GM12878 (cell line): ENCODE measurements at regions not wholly inside any gene's neighbourhood (a gene's known extent, or its start where the extent isn't known, plus 50 kb on each side); places are given as distances from the start of the nearest gene placed in this dataset.

Experiments used
- ATAC-seq: fragments of 200-7000 bp; cut with Tn5 transposase; 3 replicates; pipeline ENCODE4 v1.9.1; 2020; ENCODE audit warnings: mild to moderate bottlenecking, moderate library complexity
- BruUV-seq: library from RNA; stranded (reverse); fragments of 400-500 nt; replicated peaks from 2 replicates; lab custom pipeline; 2021; lab: Mats Ljungman, UMichigan
- CTCF ChIA-PET: fragments of 300-600 bp; sonication (Branson Sonifier 250); formaldehyde crosslinking; extraction: SDS; loops from one replicate; lab custom pipeline; 2021; ENCODE audit warnings: inconsistent platforms; lab: Yijun Ruan, JAX
- POLR2A ChIA-PET: fragments of 350-600 bp; formaldehyde crosslinking; extraction: SDS; loops from one replicate; lab custom pipeline; 2021; ENCODE audit warnings: inconsistent platforms; lab: Charles Lee
- RAD21 ChIA-PET: fragments of 300-600 bp; sonication (Branson Sonifier 250); formaldehyde crosslinking; loops from one replicate; lab custom pipeline; 2023; ENCODE audit warnings: antibody characterized with exemption; ENCODE audit not compliant: unreplicated experiment; lab: Charles Lee
- SMC1A ChIA-PET: fragments of 300-600 bp; sonication (Branson Sonifier 250); formaldehyde crosslinking; loops from one replicate; lab custom pipeline; 2023; ENCODE audit not compliant: unreplicated experiment, uncharacterized antibody; lab: Charles Lee
- DNase-seq: peaks from one replicate; pipeline ENCODE4 v3.0.0-alpha.2; 2011; ENCODE audit warnings: low read depth, low spot score
- FAIRE-seq: peaks from 3 replicates; lab custom pipeline; 2011; peaks lifted over from hg19 to GRCh38; lab: Jason Lieb, UNC
- H2AFZ ChIP-seq: 2 replicates; pipeline ENCODE4 v1.6.0; 2011; ENCODE audit warnings: low read depth, low read length, control low read depth; ENCODE audit not compliant: control insufficient read depth
- H3K27ac ChIP-seq: 2 replicates; pipeline ENCODE4 v1.5.1; 2011; ENCODE audit warnings: control low read depth; ENCODE audit not compliant: control insufficient read depth, insufficient read depth
- H3K27me3 ChIP-seq, 2 experiments: replicated peaks in 1 of 2; 2 replicates each; pipeline versions ENCODE4 v1.6.0 to v1.6.1; 2011; ENCODE audit warnings: low read length in 1 of 2; ENCODE audit not compliant: control insufficient read depth in 2 of 2, insufficient read depth in 2 of 2
- H3K36me3 ChIP-seq, 2 experiments: 2 replicates each; pipeline ENCODE4 v1.5.1; 2011; ENCODE audit warnings: low read length in 1 of 2; ENCODE audit not compliant: control insufficient read depth in 2 of 2, insufficient read depth in 2 of 2
- H3K4me1 ChIP-seq: 2 replicates; pipeline ENCODE4 v1.6.1; 2011; ENCODE audit warnings: mild to moderate bottlenecking, low read length, moderate library complexity, mixed read lengths; ENCODE audit not compliant: control insufficient read depth, insufficient read depth
- H3K4me2 ChIP-seq: 2 replicates; pipeline ENCODE4 v1.6.0; 2011; ENCODE audit warnings: control low read depth; ENCODE audit not compliant: control insufficient read depth, insufficient read depth
- H3K4me3 ChIP-seq: fragments of 200-600 bp; sonication (generic); 2 replicates; pipeline ENCODE4 v1.5.1; 2016
- H3K79me2 ChIP-seq: 2 replicates; pipeline ENCODE4 v1.6.0; 2011; ENCODE audit warnings: low read length; ENCODE audit not compliant: control insufficient read depth, insufficient read depth
- H3K9ac ChIP-seq: 2 replicates; pipeline ENCODE4 v1.8.0; 2011; ENCODE audit warnings: low read length, control low read depth, mixed read lengths; ENCODE audit not compliant: control insufficient read depth, insufficient read depth
- H3K9me3 ChIP-seq: replicated peaks from 3 replicates; pipeline ENCODE4 v1.5.1; 2011; ENCODE audit warnings: mild to moderate bottlenecking, low read length; ENCODE audit not compliant: control insufficient read depth, insufficient read depth
- H4K20me1 ChIP-seq: 2 replicates; pipeline ENCODE4 v1.6.0; 2011; ENCODE audit not compliant: control insufficient read depth, insufficient read depth
- BCL3 ChIP-seq: IDR thresholded peaks from 2 replicates; pipeline ENCODE4 v1.6.1; 2011; ENCODE audit warnings: borderline replicate concordance, low read depth, mild to moderate bottlenecking, moderate library complexity, low read length; ENCODE audit not compliant: insufficient read depth, poor library complexity, severe bottlenecking
- CBFB ChIP-seq: IDR thresholded peaks from 2 replicates; pipeline ENCODE4 v1.6.1; 2016; ENCODE audit warnings: antibody characterized with exemption, low read depth
- CHD2 ChIP-seq: IDR thresholded peaks from 2 replicates; pipeline ENCODE4 v1.6.1; 2011; ENCODE audit warnings: low read depth, low read length, improper control_type of control experiment, borderline replicate concordance
- MYB ChIP-seq: fragments of 150-350 bp; IDR thresholded peaks from 2 replicates; pipeline ENCODE4 v1.6.1; 2014; ENCODE audit warnings: mild to moderate bottlenecking, low read depth, low read length, borderline replicate concordance
- REST ChIP-seq: IDR thresholded peaks from 2 replicates; pipeline ENCODE4 v1.6.1; 2012; ENCODE audit warnings: mild to moderate bottlenecking, low read depth, low read length
- WGBS: methylation state at CpG from one replicate; pipeline ENCODE4 v1.1.6; 2016; ENCODE audit warnings: low lambda C conversion rate; ENCODE audit not compliant: insufficient replicate concordance, insufficient coverage; ENCODE audit errors: missing lambda C conversion rate; 5-methylcytosine and 5-hydroxymethylcytosine counted together
- in situ Hi-C: fragments of 300-500 bp; cut with MboI; formaldehyde crosslinking; loops from 9 replicates; pipeline ENCODE4 v1.14.3; 2018; ENCODE audit warnings: mixed read lengths
- intact Hi-C: fragments of 100-400 bp; cut with micrococcal nuclease; formaldehyde crosslinking; loops from one replicate; pipeline ENCODE4 v1.14.2; 2022; ENCODE audit not compliant: unreplicated experiment
- TF ChIP-seq, protein P1 (sequence below): IDR thresholded peaks from 2 replicates; pipeline ENCODE4 v1.6.1; 2012; ENCODE audit warnings: low read length, inconsistent platforms

GRCh38 chr10:18988338-18988737 lies 60.3 kb upstream of the MALRD1 start:
- no TSS peak for BruUV-seq
- Histone ChIP-seq H3K9me3 (no peaks in the 10 kb centered on the region; the same call in 2 of the 3 replicates), H3K4me3 (no peak overlapping the region), H3K4me2 (no peak overlapping the region), H3K4me1 (no peaks in the 10 kb centered on the region), H2AFZ (no peak overlapping the region)
- in situ Hi-C loops (no loop called here), intact Hi-C loops (no loop called here)
- ChIA-PET RAD21 (no interaction called here), CTCF (no interaction called here), POLR2A (no interaction called here), SMC1A (no interaction called here)
- 3% methylated on average over 2 of the region's 2 CpGs for WGBS
- no peak for FAIRE-seq
- TF ChIP-seq CHD2 (no peak), MYB (no peak), CBFB (no peak), REST (no peak), BCL3 (no peak)
- TF ChIP-seq, protein P1, sequence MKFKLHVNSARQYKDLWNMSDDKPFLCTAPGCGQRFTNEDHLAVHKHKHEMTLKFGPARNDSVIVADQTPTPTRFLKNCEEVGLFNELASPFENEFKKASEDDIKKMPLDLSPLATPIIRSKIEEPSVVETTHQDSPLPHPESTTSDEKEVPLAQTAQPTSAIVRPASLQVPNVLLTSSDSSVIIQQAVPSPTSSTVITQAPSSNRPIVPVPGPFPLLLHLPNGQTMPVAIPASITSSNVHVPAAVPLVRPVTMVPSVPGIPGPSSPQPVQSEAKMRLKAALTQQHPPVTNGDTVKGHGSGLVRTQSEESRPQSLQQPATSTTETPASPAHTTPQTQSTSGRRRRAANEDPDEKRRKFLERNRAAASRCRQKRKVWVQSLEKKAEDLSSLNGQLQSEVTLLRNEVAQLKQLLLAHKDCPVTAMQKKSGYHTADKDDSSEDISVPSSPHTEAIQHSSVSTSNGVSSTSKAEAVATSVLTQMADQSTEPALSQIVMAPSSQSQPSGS = no peak
- TF ChIP-seq, all 136 proteins: peak for 0
- Histone ChIP-seq H3K36me3 (no peaks in the 10 kb centered on the region), H3K27ac (no peak overlapping the region), H3K9ac (no peak overlapping the region), H4K20me1 (no peaks in the 10 kb centered on the region), H3K27me3 (no peaks in the 10 kb centered on the region), H3K79me2 (no peaks in the 10 kb centered on the region)
- no peak for ATAC-seq
- no peak for DNase-seq
